ENCODE measurements at regions not wholly inside any gene's neighbourhood (a gene's known extent, or its start where the extent isn't known, plus 50 kb on each side); places are given as distances from the start of the nearest gene placed in this dataset.

DNA sequence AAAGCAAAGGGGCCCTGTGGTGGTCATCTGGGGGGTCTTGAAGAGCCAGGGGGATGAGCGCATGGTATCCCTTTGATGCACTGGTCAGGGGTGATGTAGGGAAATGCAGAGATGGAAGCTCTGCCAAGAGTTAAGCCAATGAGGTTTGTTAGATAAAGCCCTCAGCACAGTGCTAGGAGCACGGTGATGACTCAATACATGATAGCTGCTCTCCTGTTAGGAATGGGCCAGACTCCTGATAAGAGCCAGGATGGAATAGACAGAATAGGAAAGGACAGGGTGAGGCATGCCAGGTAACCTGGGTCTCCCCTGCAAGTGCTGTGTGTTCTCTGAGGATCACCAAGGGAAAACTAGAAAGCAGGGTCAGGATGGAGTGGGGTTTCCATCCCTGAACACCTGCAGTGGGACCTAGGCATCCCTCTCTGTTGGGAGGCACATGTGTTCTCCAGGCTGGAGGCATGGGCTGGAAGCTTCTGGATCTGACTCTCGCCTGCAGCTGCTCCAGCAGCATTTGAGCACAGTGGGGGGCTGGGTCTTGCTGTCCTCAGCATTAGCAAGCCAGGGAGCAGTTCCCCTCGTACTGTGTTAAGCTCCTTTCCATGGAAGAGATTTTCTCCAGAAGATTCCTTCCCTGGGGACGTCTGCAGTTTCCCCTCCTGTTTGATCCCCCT is 71.8 kb upstream of the TIAM2 start:
- Histone ChIP-seq H3K27ac (no peak overlapping the region), H3K9me3 (no peaks in the 10 kb centered on the region), H3K4me1 (ENCODE audit: insufficient read depth) (no peaks in the 10 kb centered on the region), H3K4me3 (no peak overlapping the region), H3K36me3 (no peaks in the 10 kb centered on the region), H3K27me3 (no peaks in the 10 kb centered on the region)
- intact Hi-C loops (cut with DNase I): loop anchor here (10.0 kb wide), 1 partner anchor 251 kb away; no protein-coding TSS in a partner anchor
- WGBS, 3 donors: 70 to 75% (median 71%) methylated on average over 5 of the region's 5 CpGs
- TF ChIP-seq EP300 (IDR thresholded peaks at IDR 0.05) (no peak), POLR2A (IDR thresholded peaks at IDR 0.05) (no peak)
- TF ChIP-seq, protein P1, sequence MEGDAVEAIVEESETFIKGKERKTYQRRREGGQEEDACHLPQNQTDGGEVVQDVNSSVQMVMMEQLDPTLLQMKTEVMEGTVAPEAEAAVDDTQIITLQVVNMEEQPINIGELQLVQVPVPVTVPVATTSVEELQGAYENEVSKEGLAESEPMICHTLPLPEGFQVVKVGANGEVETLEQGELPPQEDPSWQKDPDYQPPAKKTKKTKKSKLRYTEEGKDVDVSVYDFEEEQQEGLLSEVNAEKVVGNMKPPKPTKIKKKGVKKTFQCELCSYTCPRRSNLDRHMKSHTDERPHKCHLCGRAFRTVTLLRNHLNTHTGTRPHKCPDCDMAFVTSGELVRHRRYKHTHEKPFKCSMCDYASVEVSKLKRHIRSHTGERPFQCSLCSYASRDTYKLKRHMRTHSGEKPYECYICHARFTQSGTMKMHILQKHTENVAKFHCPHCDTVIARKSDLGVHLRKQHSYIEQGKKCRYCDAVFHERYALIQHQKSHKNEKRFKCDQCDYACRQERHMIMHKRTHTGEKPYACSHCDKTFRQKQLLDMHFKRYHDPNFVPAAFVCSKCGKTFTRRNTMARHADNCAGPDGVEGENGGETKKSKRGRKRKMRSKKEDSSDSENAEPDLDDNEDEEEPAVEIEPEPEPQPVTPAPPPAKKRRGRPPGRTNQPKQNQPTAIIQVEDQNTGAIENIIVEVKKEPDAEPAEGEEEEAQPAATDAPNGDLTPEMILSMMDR (IDR thresholded peaks at IDR 0.05): no peak
- DNase-seq: no peak

GRCh38 chr6:154925130-154925529 is 70.0 kb upstream of the TIAM2 start:
- 94 to 95% (median 95%) methylated on average over 8 of the region's 8 CpGs for WGBS, 3 donors
- DNase-seq: no peak
- Histone ChIP-seq H3K27ac (no peak overlapping the region), H3K4me1 (ENCODE audit: insufficient read depth) (no peaks in the 10 kb centered on the region), H3K27me3 (no peaks in the 10 kb centered on the region), H3K9me3 (no peaks in the 10 kb centered on the region), H3K4me3 (no peak overlapping the region), H3K36me3 (no peaks in the 10 kb centered on the region)
- intact Hi-C loops (cut with DNase I): loop anchor here (10.0 kb wide), 1 partner anchor 250 kb away; no protein-coding TSS in a partner anchor
- TF ChIP-seq, protein P1 (IDR thresholded peaks at IDR 0.05): no peak
- TF ChIP-seq POLR2A (IDR thresholded peaks at IDR 0.05): no peak
- TF ChIP-seq EP300 (IDR thresholded peaks at IDR 0.05): no peak

GRCh38 chr6:154926366-154926765 is 68.7 kb upstream of the TIAM2 start:
- DNase-seq: no peak
- Histone ChIP-seq H3K27ac (no peak overlapping the region), H3K4me1 (ENCODE audit: insufficient read depth) (no peaks in the 10 kb centered on the region), H3K36me3 (no peaks in the 10 kb centered on the region), H3K27me3 (no peaks in the 10 kb centered on the region), H3K9me3 (no peaks in the 10 kb centered on the region), H3K4me3 (no peak overlapping the region)
- WGBS, 3 donors: 19 to 39% (median 24%) methylated on average over 8 of the region's 8 CpGs
- intact Hi-C loops (cut with DNase I): loop anchor here (10.0 kb wide), 1 partner anchor 248 kb away; no protein-coding TSS in a partner anchor
- TF ChIP-seq POLR2A (IDR thresholded peaks at IDR 0.05) (no peak), EP300 (IDR thresholded peaks at IDR 0.05) (no peak)
- TF ChIP-seq, protein P1 (IDR thresholded peaks at IDR 0.05): no peak

DNA sequence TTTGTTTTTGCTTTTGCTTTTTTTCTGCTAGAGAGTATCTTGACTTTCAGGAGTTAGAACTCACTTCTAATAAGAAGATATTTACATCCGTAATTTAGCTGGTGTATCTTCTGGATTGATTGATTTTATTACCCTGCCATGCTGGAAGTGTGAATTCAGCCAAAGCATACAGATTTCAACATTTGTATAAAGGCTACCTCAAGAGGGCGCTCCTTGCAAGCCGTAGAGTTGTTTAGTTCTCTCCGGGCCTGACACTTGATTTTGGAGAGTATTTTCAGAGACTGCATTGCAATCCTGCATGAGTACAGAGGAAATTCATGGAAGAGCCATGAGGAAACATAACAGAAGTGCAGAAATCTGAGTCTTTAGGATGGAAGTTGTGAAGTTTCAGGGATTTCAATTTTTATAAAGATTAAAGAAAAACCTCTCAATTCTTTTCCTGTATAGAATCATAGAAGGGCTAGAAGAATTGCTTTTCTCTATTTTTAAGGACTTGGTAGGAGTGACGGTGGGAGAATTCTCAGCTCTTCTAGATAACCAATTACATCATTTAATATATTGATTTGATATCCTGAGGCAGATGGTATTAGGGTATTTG is 66.7 kb upstream of the TIAM2 start:
- intact Hi-C loops (cut with DNase I): loop anchor here (10.0 kb wide), 1 partner anchor 246 kb away; no protein-coding TSS in a partner anchor
- Histone ChIP-seq H3K36me3 (no peaks in the 10 kb centered on the region), H3K9me3 (no peaks in the 10 kb centered on the region), H3K27me3 (no peaks in the 10 kb centered on the region), H3K27ac (no peak overlapping the region), H3K4me1 (ENCODE audit: insufficient read depth) (no peaks in the 10 kb centered on the region), H3K4me3 (no peak overlapping the region)
- no peak for TF ChIP-seq POLR2A (IDR thresholded peaks at IDR 0.05)
- TF ChIP-seq, protein P1 (IDR thresholded peaks at IDR 0.05): peak; percentile 14 to 54 (median 20)
- WGBS, 3 donors: 16 to 18% (median 17%) methylated on average over 5 of the region's 5 CpGs
- peak; percentile 21 to 53 (median 42) for DNase-seq

Data from ovary (tissue), 7 donors.